MM.1S (cell line): ENCODE measurements at regions not wholly inside any gene's neighbourhood (a gene's known extent, or its start where the extent isn't known, plus 50 kb on each side); places are given as distances from the start of the nearest gene placed in this dataset.

ENCODE experiments used
- DNase-seq: peaks from one replicate; pipeline ENCODE4 v3.0.0-alpha.2; 2015
- H2AFZ ChIP-seq: fragments of 300-600 bp; sonication (generic); 2 replicates; pipeline ENCODE4 v1.6.0; 2016; ENCODE audit warnings: antibody characterized with exemption, low read length
- H3F3A ChIP-seq: fragments of 300-600 bp; sonication (generic); 2 replicates; pipeline ENCODE4 v1.6.1; 2016; ENCODE audit warnings: mild to moderate bottlenecking, antibody characterized with exemption, low read length, moderate library complexity, mixed read lengths; ENCODE audit not compliant: insufficient read depth
- H3K27ac ChIP-seq: fragments of 300-600 bp; sonication (generic); 2 replicates; pipeline ENCODE4 v1.5.1; 2016; ENCODE audit warnings: mild to moderate bottlenecking, low read length
- H3K27me3 ChIP-seq: fragments of 300-600 bp; sonication (generic); replicated peaks from 2 replicates; pipeline ENCODE4 v1.6.0; 2016; ENCODE audit warnings: low read length; ENCODE audit not compliant: insufficient read depth
- H3K36me3 ChIP-seq: fragments of 300-600 bp; sonication (generic); replicated peaks from 2 replicates; pipeline ENCODE4 v1.6.1; 2016; ENCODE audit warnings: mild to moderate bottlenecking, low read length, mixed read lengths; ENCODE audit not compliant: insufficient read depth
- H3K4me1 ChIP-seq: fragments of 300-600 bp; sonication (generic); 2 replicates; pipeline ENCODE4 v1.6.1; 2016; ENCODE audit warnings: low read length, mixed read lengths
- H3K4me2 ChIP-seq: fragments of 300-600 bp; sonication (generic); 2 replicates; pipeline ENCODE4 v1.6.0; 2016; ENCODE audit warnings: low read depth, low read length
- H3K4me3 ChIP-seq: fragments of 300-600 bp; sonication (generic); 2 replicates; pipeline ENCODE4 v1.5.1; 2016; ENCODE audit warnings: low read length, mixed read lengths
- H3K79me2 ChIP-seq: fragments of 300-600 bp; sonication (generic); 2 replicates; pipeline ENCODE4 v1.6.1; 2016; ENCODE audit warnings: mixed run types, low read length, mixed read lengths
- H3K9ac ChIP-seq: fragments of 300-600 bp; sonication (generic); 2 replicates; pipeline ENCODE4 v1.6.1; 2016; ENCODE audit warnings: low read length, mixed read lengths
- H3K9me2 ChIP-seq: fragments of 300-600 bp; sonication (generic); replicated peaks from 2 replicates; pipeline ENCODE4 v1.6.1; 2016; ENCODE audit warnings: mild to moderate bottlenecking, low read length, mixed read lengths; ENCODE audit not compliant: insufficient read depth
- H3K9me3 ChIP-seq: fragments of 300-600 bp; sonication (generic); replicated peaks from 2 replicates; pipeline ENCODE4 v1.6.1; 2016; ENCODE audit warnings: mild to moderate bottlenecking, low read length, mixed read lengths; ENCODE audit not compliant: insufficient read depth
- H4K20me1 ChIP-seq: fragments of 300-600 bp; sonication (generic); 2 replicates; pipeline ENCODE4 v1.6.1; 2016; ENCODE audit warnings: mild to moderate bottlenecking, low read length, moderate library complexity, mixed read lengths; ENCODE audit not compliant: insufficient read depth
- EZH2 ChIP-seq: fragments of 300-600 bp; sonication (generic); optimal IDR thresholded peaks from 2 replicates; pipeline ENCODE3; 2017; ENCODE audit warnings: low read depth, mild to moderate bottlenecking, antibody characterized with exemption, low read length, mixed read lengths
- EZH2phosphoT487 ChIP-seq: fragments of 300-600 bp; sonication (generic); IDR thresholded peaks from 2 replicates; pipeline ENCODE4 v1.6.1; 2018; ENCODE audit warnings: antibody characterized with exemption, low read length
- TF ChIP-seq, protein P1 (sequence below): fragments of 300-600 bp; sonication (generic); IDR thresholded peaks from 2 replicates; pipeline ENCODE4 v1.5.1; 2016; ENCODE audit warnings: antibody characterized with exemption, low read length, mixed read lengths

DNA sequence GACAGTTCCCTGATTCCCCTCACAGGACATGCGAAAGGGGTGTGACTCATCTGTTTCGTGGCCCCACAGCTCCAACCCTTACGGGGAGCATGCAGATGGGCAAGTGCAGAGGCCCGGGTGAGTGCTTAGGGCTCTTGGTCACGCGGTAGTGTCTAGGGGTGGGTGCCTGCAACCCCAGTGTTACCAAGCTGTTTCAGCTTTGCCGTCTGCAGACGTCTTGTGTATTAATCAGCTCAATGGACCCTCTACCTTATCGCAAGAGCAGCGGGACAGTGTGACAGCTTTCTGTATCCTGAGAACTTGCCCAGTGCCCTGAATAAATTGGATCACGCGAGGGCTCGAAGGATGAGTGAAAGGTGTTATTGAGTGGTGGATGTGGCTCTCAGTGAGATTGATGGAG lies 816.4 kb upstream of the ANO3 start:
- H3K9me3 ChIP-seq: no peaks in the 10 kb centered on the region
- no peak overlapping the region for H3K4me2 ChIP-seq
- no peaks in the 10 kb centered on the region for H3K27me3 ChIP-seq
- no peak overlapping the region for H3K27ac ChIP-seq
- H3K9ac ChIP-seq: no peak overlapping the region
- no peaks in the 10 kb centered on the region for H3K9me2 ChIP-seq
- TF ChIP-seq, protein P1, sequence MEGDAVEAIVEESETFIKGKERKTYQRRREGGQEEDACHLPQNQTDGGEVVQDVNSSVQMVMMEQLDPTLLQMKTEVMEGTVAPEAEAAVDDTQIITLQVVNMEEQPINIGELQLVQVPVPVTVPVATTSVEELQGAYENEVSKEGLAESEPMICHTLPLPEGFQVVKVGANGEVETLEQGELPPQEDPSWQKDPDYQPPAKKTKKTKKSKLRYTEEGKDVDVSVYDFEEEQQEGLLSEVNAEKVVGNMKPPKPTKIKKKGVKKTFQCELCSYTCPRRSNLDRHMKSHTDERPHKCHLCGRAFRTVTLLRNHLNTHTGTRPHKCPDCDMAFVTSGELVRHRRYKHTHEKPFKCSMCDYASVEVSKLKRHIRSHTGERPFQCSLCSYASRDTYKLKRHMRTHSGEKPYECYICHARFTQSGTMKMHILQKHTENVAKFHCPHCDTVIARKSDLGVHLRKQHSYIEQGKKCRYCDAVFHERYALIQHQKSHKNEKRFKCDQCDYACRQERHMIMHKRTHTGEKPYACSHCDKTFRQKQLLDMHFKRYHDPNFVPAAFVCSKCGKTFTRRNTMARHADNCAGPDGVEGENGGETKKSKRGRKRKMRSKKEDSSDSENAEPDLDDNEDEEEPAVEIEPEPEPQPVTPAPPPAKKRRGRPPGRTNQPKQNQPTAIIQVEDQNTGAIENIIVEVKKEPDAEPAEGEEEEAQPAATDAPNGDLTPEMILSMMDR: no peak
- no peak for TF ChIP-seq EZH2phosphoT487
- TF ChIP-seq EZH2: no peak
- no peak for DNase-seq
- H3K4me1 ChIP-seq: no peaks in the 10 kb centered on the region
- H3F3A ChIP-seq: no peaks in the 10 kb centered on the region
- H3K79me2 ChIP-seq: no peaks in the 10 kb centered on the region
- no peaks in the 10 kb centered on the region for H3K36me3 ChIP-seq
- no peaks in the 10 kb centered on the region for H4K20me1 ChIP-seq
- H3K4me3 ChIP-seq: no peak overlapping the region
- H2AFZ ChIP-seq: no peak overlapping the region

DNA sequence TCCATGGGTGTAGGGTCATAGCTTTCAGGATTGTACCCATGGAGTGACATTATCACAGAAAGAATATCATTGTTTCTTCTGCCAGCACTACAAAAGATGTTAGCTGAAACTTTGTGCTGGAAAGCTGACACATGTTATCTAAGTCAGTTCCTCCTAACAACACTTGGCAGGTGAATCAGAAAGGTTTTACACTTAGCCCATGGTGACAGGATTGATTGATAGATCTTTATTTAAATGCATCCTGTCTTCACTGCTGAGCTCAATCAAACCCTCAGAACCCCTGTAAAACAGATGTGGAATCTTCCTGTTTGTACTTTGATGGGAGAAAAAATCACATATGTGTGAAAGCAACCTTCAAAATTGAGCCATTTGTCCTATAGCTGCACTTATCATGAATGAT lies 811.5 kb upstream of the ANO3 start:
- Histone ChIP-seq H3K4me2 (no peak overlapping the region), H4K20me1 (no peaks in the 10 kb centered on the region), H3K9ac (no peak overlapping the region), H3K9me2 (no peaks in the 10 kb centered on the region), H3K4me3 (no peak overlapping the region), H3F3A (no peaks in the 10 kb centered on the region), H3K4me1 (no peaks in the 10 kb centered on the region), H3K27me3 (no peaks in the 10 kb centered on the region), H3K27ac (no peak overlapping the region), H3K79me2 (no peaks in the 10 kb centered on the region), H3K9me3 (no peaks in the 10 kb centered on the region), H3K36me3 (no peaks in the 10 kb centered on the region), H2AFZ (no peak overlapping the region)
- TF ChIP-seq, protein P1: no peak
- TF ChIP-seq EZH2: no peak
- no peak for TF ChIP-seq EZH2phosphoT487
- no peak for DNase-seq

DNA sequence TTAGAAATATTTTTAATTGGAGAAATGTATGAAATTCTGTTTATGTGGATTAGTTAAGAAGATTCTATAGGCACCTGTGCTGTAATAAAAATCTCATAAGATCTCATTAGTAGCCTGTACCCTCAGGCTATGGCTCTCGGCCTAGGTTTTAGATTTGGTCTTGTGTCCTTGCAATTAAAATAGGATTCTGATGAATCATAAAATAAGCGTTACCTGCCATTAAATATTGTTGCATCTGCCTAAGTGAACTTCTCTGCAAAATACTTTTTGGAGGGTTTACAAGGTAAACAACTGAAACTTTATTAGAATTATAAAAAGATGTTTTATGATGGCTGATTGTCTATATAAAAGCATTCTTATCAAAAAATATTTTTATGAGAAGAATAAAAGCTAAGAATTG lies 804.1 kb upstream of the ANO3 start:
- no peak overlapping the region for H3K27ac ChIP-seq
- H3K4me1 ChIP-seq: no peaks in the 10 kb centered on the region
- H3K4me3 ChIP-seq: no peak overlapping the region
- H3K79me2 ChIP-seq: no peaks in the 10 kb centered on the region
- H3K4me2 ChIP-seq: no peak overlapping the region
- no peak for DNase-seq
- H3F3A ChIP-seq: no peaks in the 10 kb centered on the region
- H3K9me3 ChIP-seq: no peaks in the 10 kb centered on the region
- no peak overlapping the region for H2AFZ ChIP-seq
- H3K9ac ChIP-seq: no peak overlapping the region
- no peaks in the 10 kb centered on the region for H3K36me3 ChIP-seq
- H3K9me2 ChIP-seq: no peaks in the 10 kb centered on the region
- TF ChIP-seq, protein P1: no peak
- TF ChIP-seq EZH2: no peak
- no peak for TF ChIP-seq EZH2phosphoT487
- H3K27me3 ChIP-seq: no peaks in the 10 kb centered on the region
- H4K20me1 ChIP-seq: no peaks in the 10 kb centered on the region
